ENCODE measurements at regions not wholly inside any gene's neighbourhood (a gene's known extent, or its start where the extent isn't known, plus 50 kb on each side); places are given as distances from the start of the nearest gene placed in this dataset.

DNA sequence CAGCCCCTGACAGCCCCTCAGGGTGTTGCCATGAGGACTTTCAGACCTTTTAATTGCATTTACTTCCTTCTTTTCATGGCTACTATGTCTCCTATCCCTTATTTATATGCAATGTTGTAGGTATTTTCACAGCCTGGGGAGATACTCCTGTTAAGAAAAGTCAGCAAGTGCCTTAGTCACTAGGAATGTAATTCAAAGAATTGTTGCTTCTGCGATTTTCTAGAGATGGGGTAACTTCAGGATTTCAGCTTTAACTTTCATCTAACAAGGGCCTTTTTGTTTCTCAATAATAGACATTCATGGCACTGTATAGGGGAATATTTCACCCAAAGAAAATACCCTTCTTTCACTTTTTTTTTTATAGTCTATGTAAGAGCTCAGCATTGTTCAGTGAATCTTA lies 533.3 kb upstream of the MIS18BP1 start:
- TF ChIP-seq ZNF274 (IDR thresholded peaks at IDR 0.05; ENCODE audit: low read depth, low read length) (no peak), YY1 (IDR thresholded peaks at IDR 0.05; ENCODE audit: insufficient read depth, insufficient read length) (no peak), SUZ12 (IDR thresholded peaks at IDR 0.05; ENCODE audit: extremely low read depth, insufficient read depth, insufficient read length) (no peak)
